Adrenal gland (tissue), 5 donors: ENCODE measurements at regions not wholly inside any gene's neighbourhood (a gene's known extent, or its start where the extent isn't known, plus 50 kb on each side); places are given as distances from the start of the nearest gene placed in this dataset.

Experiments used
- CTCF ChIP-seq, 6 experiments: fragments of 450-650 bp in 4 of 6; fragments of 200-600 bp in 2 of 6; sonication (generic) in 1 of 6; IDR thresholded peaks; 1 replicate in 5 of 6; 2 replicates in 1 of 6; pipeline versions ENCODE4 v1.5.1 to v1.8.0; 2016 to 2021; ENCODE audit warnings: antibody characterized with exemption in 6 of 6, mild to moderate bottlenecking in 2 of 6, moderate library complexity in 1 of 6
- POLR2A ChIP-seq, 2 donors: fragments of 450-650 bp; IDR thresholded peaks; one replicate each; pipeline ENCODE4 v1.6.1; 2017; ENCODE audit warnings: antibody characterized with exemption in 2 of 2, mild to moderate bottlenecking in 2 of 2, moderate library complexity in 1 of 2
- donor health status: DM: no; HTN: no; CAD: no.

- no peak for TF ChIP-seq POLR2A (IDR thresholded peaks at IDR 0.05)
- no peak for TF ChIP-seq CTCF (IDR thresholded peaks at IDR 0.05)
These were observed 1784.7 kb downstream of the LRRC4C start for GRCh38 chr11:39674761-39675160.
